SK-N-SH treated with all-trans-retinoic acid at 6 μM for 48 hours (cell line): ENCODE measurements at regions not wholly inside any gene's neighbourhood (a gene's known extent, or its start where the extent isn't known, plus 50 kb on each side); places are given as distances from the start of the nearest gene placed in this dataset.

ENCODE experiments used
- ATAC-seq: fragments of 200-7000 bp; cut with Tn5 transposase; 3 replicates; pipeline ENCODE4 v1.9.1; 2020; ENCODE audit warnings: mild to moderate bottlenecking, moderate library complexity
- ARNTL ChIP-seq: fragments of 450-650 bp; formaldehyde crosslinking; IDR thresholded peaks from 2 replicates; pipeline ENCODE4 v1.5.0; 2020; ENCODE audit warnings: low read depth, mild to moderate bottlenecking, moderate library complexity, borderline replicate concordance
- CSDC2 ChIP-seq: fragments of 250-450 bp; sonication (Bioruptor Pico); IDR thresholded peaks from 2 replicates; pipeline ENCODE4 v1.5.0; 2020; ENCODE audit warnings: mild to moderate bottlenecking, moderate library complexity
- ESRRG ChIP-seq: fragments of 250-450 bp; sonication (Bioruptor Pico); IDR thresholded peaks from 2 replicates; pipeline ENCODE4 v1.6.1; 2021; ENCODE audit warnings: mild to moderate bottlenecking
- GLIS3 ChIP-seq: fragments of 250-450 bp; sonication (Bioruptor Pico); IDR thresholded peaks from 2 replicates; pipeline ENCODE4 v1.5.0; 2020; ENCODE audit warnings: mild to moderate bottlenecking, moderate library complexity
- ISL1 ChIP-seq: fragments of 250-450 bp; sonication (Bioruptor Pico); IDR thresholded peaks from 2 replicates; pipeline ENCODE4 v2.1.2; 2022; ENCODE audit warnings: mild to moderate bottlenecking, moderate library complexity
- OSR1 ChIP-seq: fragments of 250-450 bp; sonication (Bioruptor Pico); IDR thresholded peaks from 2 replicates; pipeline ENCODE4 v1.8.0; 2022; ENCODE audit warnings: moderate library complexity, mild to moderate bottlenecking, inconsistent platforms
- PPARA ChIP-seq: fragments of 250-450 bp; sonication (Bioruptor Pico); IDR thresholded peaks from 2 replicates; pipeline ENCODE4 v1.5.0; 2020; ENCODE audit warnings: mild to moderate bottlenecking, borderline replicate concordance
- RARB ChIP-seq: fragments of 250-450 bp; sonication (Bioruptor Pico); IDR thresholded peaks from 2 replicates; pipeline ENCODE4 v1.8.0; 2021; ENCODE audit warnings: mild to moderate bottlenecking, moderate library complexity
- SNAI2 ChIP-seq: fragments of 250-450 bp; sonication (Bioruptor Pico); IDR thresholded peaks from 2 replicates; pipeline ENCODE4 v1.5.0; 2020; ENCODE audit warnings: mild to moderate bottlenecking, moderate library complexity
- TCF4 ChIP-seq: fragments of 250-450 bp; sonication (Bioruptor Pico); IDR thresholded peaks from 2 replicates; pipeline ENCODE4 v1.8.0; 2021; ENCODE audit warnings: mild to moderate bottlenecking, moderate library complexity, borderline replicate concordance
- ZC3H10 ChIP-seq: fragments of 250-450 bp; sonication (Bioruptor Pico); IDR thresholded peaks from 2 replicates; pipeline ENCODE4 v1.5.1; 2021; ENCODE audit warnings: mild to moderate bottlenecking, moderate library complexity
- ZFP3 ChIP-seq: fragments of 250-450 bp; sonication (Bioruptor Pico); IDR thresholded peaks from 2 replicates; pipeline ENCODE4 v1.5.0; 2020; ENCODE audit warnings: mild to moderate bottlenecking, moderate library complexity
- ZNF70 ChIP-seq: fragments of 450-650 bp; formaldehyde crosslinking; IDR thresholded peaks from 2 replicates; pipeline ENCODE4 v1.5.0; 2020; ENCODE audit warnings: mild to moderate bottlenecking, moderate library complexity
- ZNF8 ChIP-seq: fragments of 450-650 bp; formaldehyde crosslinking; IDR thresholded peaks from 2 replicates; pipeline ENCODE4 v1.5.0; 2020; ENCODE audit warnings: mild to moderate bottlenecking, moderate library complexity
- TF ChIP-seq, protein P1 (sequence below): fragments of 250-450 bp; sonication (Bioruptor Pico); IDR thresholded peaks from 2 replicates; pipeline ENCODE4 v1.5.1; 2020; ENCODE audit warnings: low read depth, mild to moderate bottlenecking, moderate library complexity
- TF ChIP-seq, protein P2 (sequence below): fragments of 250-450 bp; sonication (Bioruptor Pico); IDR thresholded peaks from 2 replicates; pipeline ENCODE4 v1.5.0; 2020; ENCODE audit warnings: mild to moderate bottlenecking, moderate library complexity
- TF ChIP-seq, protein P3 (sequence below): fragments of 250-450 bp; sonication (Bioruptor Pico); IDR thresholded peaks from 2 replicates; pipeline ENCODE4 v1.5.1; 2021; ENCODE audit warnings: mild to moderate bottlenecking, moderate library complexity
- TF ChIP-seq, protein P4 (sequence below): fragments of 250-450 bp; sonication (Bioruptor Pico); IDR thresholded peaks from 2 replicates; pipeline ENCODE4 v1.8.0; 2021; ENCODE audit warnings: low read depth, mild to moderate bottlenecking, moderate library complexity, borderline replicate concordance
- TF ChIP-seq, protein P5 (sequence below): fragments of 250-450 bp; sonication (Bioruptor Pico); IDR thresholded peaks from 2 replicates; pipeline ENCODE4 v1.8.0; 2020; ENCODE audit warnings: mild to moderate bottlenecking, moderate library complexity, borderline replicate concordance

DNA sequence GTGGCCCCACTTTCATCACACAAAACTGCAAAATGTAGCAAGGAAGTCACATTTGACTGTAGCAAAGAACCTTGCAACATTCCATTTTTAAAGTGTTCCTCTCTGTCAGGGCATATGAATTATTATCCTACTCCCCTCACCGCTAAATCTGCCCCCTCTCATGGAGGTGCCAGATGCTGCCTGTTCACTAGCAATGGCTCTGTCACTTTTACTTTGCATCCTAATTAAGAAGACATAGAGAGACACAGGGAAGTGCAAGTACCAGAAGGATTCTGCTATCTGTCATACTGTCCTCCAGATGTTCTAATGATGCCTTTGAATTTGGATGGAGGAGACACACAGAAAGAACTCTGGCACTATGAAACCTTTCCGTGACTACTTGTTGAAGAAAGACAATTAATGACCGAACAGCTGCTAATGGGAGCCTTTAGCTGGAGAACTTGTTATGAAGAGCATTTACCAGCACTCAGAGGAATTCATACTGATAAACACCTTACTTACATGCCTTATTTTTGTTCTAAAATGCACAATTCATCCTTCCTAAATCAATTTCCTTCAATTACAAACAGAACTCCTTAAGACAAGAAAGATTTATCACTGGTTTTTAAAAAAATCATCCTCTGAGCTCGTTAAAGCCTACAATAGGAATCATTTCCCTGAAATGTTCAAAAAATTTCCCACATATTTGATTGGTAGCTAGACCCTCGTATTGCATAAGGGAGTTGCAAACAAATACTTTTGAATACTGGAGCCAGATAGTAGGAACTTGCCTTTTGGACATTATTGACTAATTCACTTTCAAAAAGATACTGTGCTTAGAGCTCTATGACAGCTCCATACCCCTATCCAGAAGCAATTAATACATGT lies 292.6 kb downstream of the UBE3D start:
- TF ChIP-seq GLIS3 (CRISPR knock-in tag), result no peak
- no peak for TF ChIP-seq OSR1 (CRISPR knock-in tag)
- no peak for ATAC-seq

DNA sequence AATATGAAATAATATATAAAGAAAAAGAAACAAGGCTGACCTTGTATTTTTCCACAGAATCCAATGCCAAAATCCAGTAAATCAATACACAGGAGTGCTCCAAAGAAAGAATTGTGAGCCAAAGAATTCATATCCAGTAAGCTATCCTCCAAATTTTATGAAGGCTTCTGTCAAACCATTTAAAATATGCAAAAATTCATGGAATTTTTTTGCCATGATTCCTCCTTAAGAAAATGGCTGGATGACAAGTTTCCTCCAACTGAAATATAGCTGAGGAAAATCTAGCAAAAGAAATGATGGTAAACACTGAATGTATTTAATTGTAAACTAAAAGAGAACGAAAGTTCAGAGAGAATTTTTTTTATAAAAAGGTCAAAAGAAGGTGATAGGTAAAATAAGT lies 290.3 kb downstream of the UBE3D start:
- ATAC-seq, result no peak
- TF ChIP-seq ZFP3 (CRISPR knock-in tag) (no peak), ZNF70 (no peak), ARNTL (CRISPR knock-in tag) (no peak), SNAI2 (CRISPR knock-in tag) (no peak)
- TF ChIP-seq, protein P1, sequence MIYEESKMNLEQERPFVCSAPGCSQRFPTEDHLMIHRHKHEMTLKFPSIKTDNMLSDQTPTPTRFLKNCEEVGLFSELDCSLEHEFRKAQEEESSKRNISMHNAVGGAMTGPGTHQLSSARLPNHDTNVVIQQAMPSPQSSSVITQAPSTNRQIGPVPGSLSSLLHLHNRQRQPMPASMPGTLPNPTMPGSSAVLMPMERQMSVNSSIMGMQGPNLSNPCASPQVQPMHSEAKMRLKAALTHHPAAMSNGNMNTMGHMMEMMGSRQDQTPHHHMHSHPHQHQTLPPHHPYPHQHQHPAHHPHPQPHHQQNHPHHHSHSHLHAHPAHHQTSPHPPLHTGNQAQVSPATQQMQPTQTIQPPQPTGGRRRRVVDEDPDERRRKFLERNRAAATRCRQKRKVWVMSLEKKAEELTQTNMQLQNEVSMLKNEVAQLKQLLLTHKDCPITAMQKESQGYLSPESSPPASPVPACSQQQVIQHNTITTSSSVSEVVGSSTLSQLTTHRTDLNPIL, result no peak
- TF ChIP-seq, protein P2, sequence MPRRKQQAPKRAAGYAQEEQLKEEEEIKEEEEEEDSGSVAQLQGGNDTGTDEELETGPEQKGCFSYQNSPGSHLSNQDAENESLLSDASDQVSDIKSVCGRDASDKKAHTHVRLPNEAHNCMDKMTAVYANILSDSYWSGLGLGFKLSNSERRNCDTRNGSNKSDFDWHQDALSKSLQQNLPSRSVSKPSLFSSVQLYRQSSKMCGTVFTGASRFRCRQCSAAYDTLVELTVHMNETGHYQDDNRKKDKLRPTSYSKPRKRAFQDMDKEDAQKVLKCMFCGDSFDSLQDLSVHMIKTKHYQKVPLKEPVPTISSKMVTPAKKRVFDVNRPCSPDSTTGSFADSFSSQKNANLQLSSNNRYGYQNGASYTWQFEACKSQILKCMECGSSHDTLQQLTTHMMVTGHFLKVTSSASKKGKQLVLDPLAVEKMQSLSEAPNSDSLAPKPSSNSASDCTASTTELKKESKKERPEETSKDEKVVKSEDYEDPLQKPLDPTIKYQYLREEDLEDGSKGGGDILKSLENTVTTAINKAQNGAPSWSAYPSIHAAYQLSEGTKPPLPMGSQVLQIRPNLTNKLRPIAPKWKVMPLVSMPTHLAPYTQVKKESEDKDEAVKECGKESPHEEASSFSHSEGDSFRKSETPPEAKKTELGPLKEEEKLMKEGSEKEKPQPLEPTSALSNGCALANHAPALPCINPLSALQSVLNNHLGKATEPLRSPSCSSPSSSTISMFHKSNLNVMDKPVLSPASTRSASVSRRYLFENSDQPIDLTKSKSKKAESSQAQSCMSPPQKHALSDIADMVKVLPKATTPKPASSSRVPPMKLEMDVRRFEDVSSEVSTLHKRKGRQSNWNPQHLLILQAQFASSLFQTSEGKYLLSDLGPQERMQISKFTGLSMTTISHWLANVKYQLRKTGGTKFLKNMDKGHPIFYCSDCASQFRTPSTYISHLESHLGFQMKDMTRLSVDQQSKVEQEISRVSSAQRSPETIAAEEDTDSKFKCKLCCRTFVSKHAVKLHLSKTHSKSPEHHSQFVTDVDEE, result no peak

DNA sequence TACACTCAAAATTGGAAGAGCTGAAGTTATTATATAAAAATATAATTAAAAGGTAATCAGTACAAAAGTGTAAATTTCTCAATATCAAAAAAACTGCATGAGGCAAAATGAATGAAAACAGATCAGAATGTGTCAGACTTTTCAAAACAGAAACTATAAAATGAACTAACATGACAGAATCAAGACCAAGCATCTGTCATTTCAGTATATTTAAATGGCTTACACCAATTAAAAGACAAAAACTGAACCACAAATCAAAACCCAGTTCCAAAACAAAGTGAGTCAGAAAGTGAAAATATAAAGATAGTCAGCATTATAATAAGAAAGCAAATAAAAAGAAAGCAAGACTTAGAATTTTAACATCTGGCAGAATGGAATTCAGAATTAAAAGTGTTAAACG lies 289.7 kb downstream of the UBE3D start:
- TF ChIP-seq ESRRG (no peak), RARB (CRISPR knock-in tag) (no peak), PPARA (CRISPR knock-in tag) (no peak), ISL1 (CRISPR knock-in tag) (no peak), CSDC2 (no peak), ZFP3 (CRISPR knock-in tag) (no peak), ZNF70 (no peak), OSR1 (CRISPR knock-in tag) (no peak), ZNF8 (CRISPR knock-in tag) (no peak), ZC3H10 (CRISPR knock-in tag) (no peak), GLIS3 (CRISPR knock-in tag) (no peak), TCF4 (CRISPR knock-in tag) (no peak)
- TF ChIP-seq, protein P3, sequence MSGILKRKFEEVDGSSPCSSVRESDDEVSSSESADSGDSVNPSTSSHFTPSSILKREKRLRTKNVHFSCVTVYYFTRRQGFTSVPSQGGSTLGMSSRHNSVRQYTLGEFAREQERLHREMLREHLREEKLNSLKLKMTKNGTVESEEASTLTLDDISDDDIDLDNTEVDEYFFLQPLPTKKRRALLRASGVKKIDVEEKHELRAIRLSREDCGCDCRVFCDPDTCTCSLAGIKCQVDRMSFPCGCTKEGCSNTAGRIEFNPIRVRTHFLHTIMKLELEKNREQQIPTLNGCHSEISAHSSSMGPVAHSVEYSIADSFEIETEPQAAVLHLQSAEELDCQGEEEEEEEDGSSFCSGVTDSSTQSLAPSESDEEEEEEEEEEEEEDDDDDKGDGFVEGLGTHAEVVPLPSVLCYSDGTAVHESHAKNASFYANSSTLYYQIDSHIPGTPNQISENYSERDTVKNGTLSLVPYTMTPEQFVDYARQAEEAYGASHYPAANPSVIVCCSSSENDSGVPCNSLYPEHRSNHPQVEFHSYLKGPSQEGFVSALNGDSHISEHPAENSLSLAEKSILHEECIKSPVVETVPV (CRISPR knock-in tag), result no peak
- TF ChIP-seq, protein P4, sequence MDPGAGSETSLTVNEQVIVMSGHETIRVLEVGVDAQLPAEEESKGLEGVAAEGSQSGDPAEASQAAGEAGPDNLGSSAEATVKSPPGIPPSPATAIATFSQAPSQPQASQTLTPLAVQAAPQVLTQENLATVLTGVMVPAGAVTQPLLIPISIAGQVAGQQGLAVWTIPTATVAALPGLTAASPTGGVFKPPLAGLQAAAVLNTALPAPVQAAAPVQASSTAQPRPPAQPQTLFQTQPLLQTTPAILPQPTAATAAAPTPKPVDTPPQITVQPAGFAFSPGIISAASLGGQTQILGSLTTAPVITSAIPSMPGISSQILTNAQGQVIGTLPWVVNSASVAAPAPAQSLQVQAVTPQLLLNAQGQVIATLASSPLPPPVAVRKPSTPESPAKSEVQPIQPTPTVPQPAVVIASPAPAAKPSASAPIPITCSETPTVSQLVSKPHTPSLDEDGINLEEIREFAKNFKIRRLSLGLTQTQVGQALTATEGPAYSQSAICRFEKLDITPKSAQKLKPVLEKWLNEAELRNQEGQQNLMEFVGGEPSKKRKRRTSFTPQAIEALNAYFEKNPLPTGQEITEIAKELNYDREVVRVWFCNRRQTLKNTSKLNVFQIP (CRISPR knock-in tag), result no peak
- TF ChIP-seq, protein P5, sequence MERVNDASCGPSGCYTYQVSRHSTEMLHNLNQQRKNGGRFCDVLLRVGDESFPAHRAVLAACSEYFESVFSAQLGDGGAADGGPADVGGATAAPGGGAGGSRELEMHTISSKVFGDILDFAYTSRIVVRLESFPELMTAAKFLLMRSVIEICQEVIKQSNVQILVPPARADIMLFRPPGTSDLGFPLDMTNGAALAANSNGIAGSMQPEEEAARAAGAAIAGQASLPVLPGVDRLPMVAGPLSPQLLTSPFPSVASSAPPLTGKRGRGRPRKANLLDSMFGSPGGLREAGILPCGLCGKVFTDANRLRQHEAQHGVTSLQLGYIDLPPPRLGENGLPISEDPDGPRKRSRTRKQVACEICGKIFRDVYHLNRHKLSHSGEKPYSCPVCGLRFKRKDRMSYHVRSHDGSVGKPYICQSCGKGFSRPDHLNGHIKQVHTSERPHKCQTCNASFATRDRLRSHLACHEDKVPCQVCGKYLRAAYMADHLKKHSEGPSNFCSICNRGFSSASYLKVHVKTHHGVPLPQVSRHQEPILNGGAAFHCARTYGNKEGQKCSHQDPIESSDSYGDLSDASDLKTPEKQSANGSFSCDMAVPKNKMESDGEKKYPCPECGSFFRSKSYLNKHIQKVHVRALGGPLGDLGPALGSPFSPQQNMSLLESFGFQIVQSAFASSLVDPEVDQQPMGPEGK, result no peak
- TF ChIP-seq, protein P2, result no peak
- TF ChIP-seq, protein P1, result no peak
- ATAC-seq, result no peak
